ENCODE measurements at regions not wholly inside any gene's neighbourhood (a gene's known extent, or its start where the extent isn't known, plus 50 kb on each side); places are given as distances from the start of the nearest gene placed in this dataset.

- no peak for TF ChIP-seq CTCF (IDR thresholded peaks at IDR 0.05)
- TF ChIP-seq POLR2A (IDR thresholded peaks at IDR 0.05) = no peak
Measured at GRCh38 chr5:27403243-27403882, 365.0 kb upstream of the CDH9 start.

Measured in prostate gland (tissue), 2 donors.